A673 (cell line): ENCODE measurements at regions not wholly inside any gene's neighbourhood (a gene's known extent, or its start where the extent isn't known, plus 50 kb on each side); places are given as distances from the start of the nearest gene placed in this dataset.

Source experiments
- EZH2 ChIP-seq: fragments of 200-600 bp; sonication (generic); IDR thresholded peaks from 2 replicates; pipeline ENCODE4 v1.6.1; 2017; ENCODE audit warnings: borderline replicate concordance, low read depth, mild to moderate bottlenecking, mixed read lengths, antibody characterized with exemption, low read length; ENCODE audit not compliant: poor library complexity, severe bottlenecking
- TF ChIP-seq, protein P1 (sequence below): fragments of 300-800, 200-600 bp; sonication (generic); conservative IDR thresholded peaks from 2 replicates; pipeline ENCODE4 v1.5.1; 2017; ENCODE audit warnings: low read depth, mild to moderate bottlenecking, antibody characterized with exemption, low read length, moderate library complexity, mixed read lengths

DNA sequence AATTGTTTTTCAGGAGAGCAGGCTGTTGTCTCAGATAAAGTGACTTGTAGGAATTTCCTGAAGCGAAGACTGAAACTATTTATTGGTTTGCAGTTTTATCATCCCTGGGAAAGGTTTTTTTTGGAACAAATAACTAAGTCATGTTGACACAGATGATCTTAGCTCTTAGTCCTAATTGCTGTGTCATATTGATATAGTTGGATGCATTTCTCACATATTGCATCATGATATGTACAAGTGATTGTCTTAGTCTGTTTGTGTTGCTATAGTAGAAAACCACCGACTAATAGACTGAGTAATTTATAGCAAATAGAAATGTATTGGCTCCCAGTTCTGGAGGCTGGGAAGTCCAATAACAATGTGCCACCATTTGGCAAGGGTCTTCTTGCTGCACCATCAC, 397.5 kb upstream of the PPP1R2C start:
- TF ChIP-seq, protein P1, sequence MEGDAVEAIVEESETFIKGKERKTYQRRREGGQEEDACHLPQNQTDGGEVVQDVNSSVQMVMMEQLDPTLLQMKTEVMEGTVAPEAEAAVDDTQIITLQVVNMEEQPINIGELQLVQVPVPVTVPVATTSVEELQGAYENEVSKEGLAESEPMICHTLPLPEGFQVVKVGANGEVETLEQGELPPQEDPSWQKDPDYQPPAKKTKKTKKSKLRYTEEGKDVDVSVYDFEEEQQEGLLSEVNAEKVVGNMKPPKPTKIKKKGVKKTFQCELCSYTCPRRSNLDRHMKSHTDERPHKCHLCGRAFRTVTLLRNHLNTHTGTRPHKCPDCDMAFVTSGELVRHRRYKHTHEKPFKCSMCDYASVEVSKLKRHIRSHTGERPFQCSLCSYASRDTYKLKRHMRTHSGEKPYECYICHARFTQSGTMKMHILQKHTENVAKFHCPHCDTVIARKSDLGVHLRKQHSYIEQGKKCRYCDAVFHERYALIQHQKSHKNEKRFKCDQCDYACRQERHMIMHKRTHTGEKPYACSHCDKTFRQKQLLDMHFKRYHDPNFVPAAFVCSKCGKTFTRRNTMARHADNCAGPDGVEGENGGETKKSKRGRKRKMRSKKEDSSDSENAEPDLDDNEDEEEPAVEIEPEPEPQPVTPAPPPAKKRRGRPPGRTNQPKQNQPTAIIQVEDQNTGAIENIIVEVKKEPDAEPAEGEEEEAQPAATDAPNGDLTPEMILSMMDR = no peak
- no peak for TF ChIP-seq EZH2
